K562 (cell line): ENCODE measurements at regions not wholly inside any gene's neighbourhood (a gene's known extent, or its start where the extent isn't known, plus 50 kb on each side); places are given as distances from the start of the nearest gene placed in this dataset.
A peak's percentile ranks its signal among the peaks of the same experiment; 100 is the strongest.
"Not testable (repeated sequence)": the region's sequence is repeated elsewhere in the genome, so short reads cannot be mapped to it uniquely, and the experiment has no call there.

Experiments used
- ATAC-seq: fragments of 200-7000 bp; cut with Tn5 transposase; 3 replicates; pipeline ENCODE4 v1.9.1; 2020; ENCODE audit warnings: moderate library complexity
- BruUV-seq: library from RNA; stranded (reverse); fragments of 400-500 nt; replicated peaks from 2 replicates; lab custom pipeline; 2021; lab: Mats Ljungman, UMichigan
- CTCF ChIA-PET: fragments of 300-600 bp; formaldehyde crosslinking; extraction: SDS; loops from one replicate; lab custom pipeline; 2021; ENCODE audit warnings: low intra/inter-chr PET ratio; lab: Yijun Ruan, JAX
- POLR2A ChIA-PET: fragments of 300-600, 350-650 bp; sonication (Branson Sonifier 250); formaldehyde crosslinking; extraction: SDS; loops from one replicate; lab custom pipeline; 2021; ENCODE audit warnings: antibody characterized with exemption, inconsistent platforms; lab: Yijun Ruan, JAX
- DNase-seq, 4 experiments: peaks; one replicate each; pipeline versions ENCODE4 v3.0.0 to v3.0.0-alpha.2; 2011 to 2018; ENCODE audit warnings: low spot score in 3 of 4, mixed read lengths in 3 of 4; ENCODE audit errors: extremely low read depth in 1 of 4
- FAIRE-seq: peaks from 2 replicates; lab custom pipeline; 2011; peaks lifted over from hg19 to GRCh38; lab: Jason Lieb, UNC
- H2AFZ ChIP-seq: 2 replicates; pipeline ENCODE4 v1.6.0; 2011; ENCODE audit warnings: low read depth, low read length, control low read depth, inconsistent platforms
- H3K27ac ChIP-seq: fragments of 200-600 bp; 3 replicates; pipeline ENCODE4 v1.8.0; 2011; ENCODE audit warnings: low read depth, mild to moderate bottlenecking, control low read depth, inconsistent platforms, low read length, moderate library complexity, mixed read lengths; ENCODE audit errors: extremely low read depth
- H3K27me3 ChIP-seq, 2 experiments: fragments of 300-600 bp in 1 of 2; 2 replicates in 1 of 2; 3 replicates in 1 of 2; pipeline versions ENCODE4 v1.6.0 to v1.8.0; 2011; ENCODE audit warnings: inconsistent platforms in 2 of 2, low read length in 2 of 2, mild to moderate bottlenecking in 1 of 2, mixed read lengths in 1 of 2, moderate library complexity in 1 of 2; ENCODE audit not compliant: control insufficient read depth in 2 of 2, insufficient read depth in 2 of 2
- H3K36me3 ChIP-seq: fragments of 300-600 bp; 3 replicates; pipeline ENCODE4 v1.8.0; 2011; ENCODE audit warnings: mild to moderate bottlenecking, low read length, inconsistent platforms; ENCODE audit not compliant: control insufficient read depth, insufficient read depth
- H3K4me1 ChIP-seq, 2 experiments: fragments of 200-600 bp in 1 of 2; replicated peaks in 1 of 2; 2 replicates in 1 of 2; 3 replicates in 1 of 2; pipeline versions ENCODE4 v1.5.1 to v1.8.0; 2011; ENCODE audit warnings: inconsistent platforms in 2 of 2, low read length in 2 of 2, mild to moderate bottlenecking in 1 of 2, mixed read lengths in 1 of 2, moderate library complexity in 1 of 2; ENCODE audit not compliant: control insufficient read depth in 2 of 2, insufficient read depth in 2 of 2
- H3K4me2 ChIP-seq: 2 replicates; pipeline ENCODE4 v1.6.1; 2011; ENCODE audit warnings: low read length, control low read depth, inconsistent platforms, mixed read lengths; ENCODE audit not compliant: insufficient read depth
- H3K4me3 ChIP-seq: fragments of 200-600 bp; sonication (generic), shearing (Covaris generic); 2 replicates; pipeline ENCODE4 v1.5.1; 2016; ENCODE audit warnings: control low read depth, inconsistent platforms
- H3K79me2 ChIP-seq: fragments of 200-600 bp; 3 replicates; pipeline ENCODE4 v1.8.0; 2011; ENCODE audit warnings: low read length, inconsistent platforms; ENCODE audit not compliant: control insufficient read depth, insufficient read depth
- H3K9ac ChIP-seq, 2 experiments: 2 replicates each; pipeline versions ENCODE4 v1.6.0 to v1.6.1; 2011; ENCODE audit warnings: low read depth in 2 of 2, low read length in 2 of 2, control low read depth in 1 of 2, inconsistent platforms in 1 of 2, mild to moderate bottlenecking in 1 of 2, mixed read lengths in 1 of 2; ENCODE audit not compliant: insufficient read depth in 1 of 2
- H3K9me1 ChIP-seq: one replicate; pipeline ENCODE4 v1.6.0; 2011; ENCODE audit warnings: inconsistent platforms, mild to moderate bottlenecking, low read length, moderate library complexity; ENCODE audit not compliant: control insufficient read depth, insufficient read depth
- H3K9me3 ChIP-seq: replicated peaks from 2 replicates; pipeline ENCODE4 v1.5.1; 2011; ENCODE audit warnings: low read depth, low read length, inconsistent platforms; ENCODE audit not compliant: control insufficient read depth, insufficient read depth
- H4K20me1 ChIP-seq: replicated peaks from 2 replicates; pipeline ENCODE4 v1.6.1; 2011; ENCODE audit warnings: low read length, inconsistent platforms, mixed read lengths; ENCODE audit not compliant: control insufficient read depth, insufficient read depth
- ARID2 ChIP-seq: fragments of 450-650 bp; IDR thresholded peaks from 2 replicates; pipeline ENCODE4 v1.6.1; 2017; ENCODE audit warnings: antibody characterized with exemption, mild to moderate bottlenecking
- BCOR ChIP-seq: fragments of 450-650 bp; IDR thresholded peaks from 2 replicates; pipeline ENCODE4 v1.6.1; 2016
- C11orf30 ChIP-seq: fragments of 450-650 bp; IDR thresholded peaks from 2 replicates; pipeline ENCODE4 v1.6.1; 2016; ENCODE audit warnings: low read depth, mild to moderate bottlenecking
- CREM ChIP-seq: IDR thresholded peaks from 2 replicates; pipeline ENCODE4 v1.6.1; 2014; ENCODE audit warnings: antibody characterized with exemption, low read depth
- KDM1A ChIP-seq, 2 experiments: fragments of 450-650 bp; IDR thresholded peaks; 2 replicates each; pipeline ENCODE4 v1.6.1; 2016; ENCODE audit warnings: mild to moderate bottlenecking in 2 of 2
- MAFF ChIP-seq: IDR thresholded peaks from 2 replicates; pipeline ENCODE4 v1.6.1; 2012; ENCODE audit warnings: low read length, improper control_type of control experiment
- MAFG ChIP-seq: fragments of 450-650 bp; conservative IDR thresholded peaks from 2 replicates; pipeline ENCODE4 v1.6.1; 2016; ENCODE audit warnings: missing genetic modification characterization, missing compliant biosample characterization
- MAFK ChIP-seq: IDR thresholded peaks from 2 replicates; pipeline ENCODE4 v1.6.1; 2011; ENCODE audit warnings: low read length, improper control_type of control experiment
- RBM25 ChIP-seq: fragments of 200-400 bp; formaldehyde crosslinking; IDR thresholded peaks from 2 replicates; pipeline ENCODE4 v1.6.1; 2018; ENCODE audit warnings: low read length, low read depth, moderate library complexity; ENCODE audit not compliant: severe bottlenecking
- SLC30A9 ChIP-seq: fragments of 250-450 bp; sonication (Bioruptor Pico); IDR thresholded peaks from 2 replicates; pipeline ENCODE4 v1.8.0; 2022; ENCODE audit warnings: mild to moderate bottlenecking, moderate library complexity
- SMARCA4 ChIP-seq: fragments of 450-650 bp; IDR thresholded peaks from 2 replicates; pipeline ENCODE4 v1.6.1; 2016
- SMARCA5 ChIP-seq: fragments of 450-650 bp; IDR thresholded peaks from 2 replicates; pipeline ENCODE4 v1.6.1; 2016
- SUPT5H ChIP-seq: fragments of 450-650 bp; IDR thresholded peaks from 2 replicates; pipeline ENCODE4 v1.6.1; 2016
- ZNF146 ChIP-seq: IDR thresholded peaks from one replicate; pipeline ENCODE4 v1.6.1; 2018; ENCODE audit warnings: missing compliant biosample characterization; ENCODE audit not compliant: unreplicated experiment
- ZNF316 ChIP-seq: fragments of 450-650 bp; IDR thresholded peaks from 2 replicates; pipeline ENCODE4 v1.6.1; 2016
- WGBS: fragments of 100-300 bp; shearing (Covaris generic); methylation state at CpG from one replicate; pipeline ENCODE4 v1.1.6; 2016; ENCODE audit warnings: low coverage, mixed read lengths; ENCODE audit not compliant: insufficient coverage; ENCODE audit errors: missing lambda C conversion rate; 5-methylcytosine and 5-hydroxymethylcytosine counted together
- in situ Hi-C: fragments of 300-500 bp; cut with MboI; formaldehyde crosslinking; loops from 4 replicates; pipeline ENCODE4 v1.15.0; 2018; ENCODE audit warnings: inconsistent platforms, mixed read lengths
- intact Hi-C: fragments of 100-400 bp; cut with micrococcal nuclease; formaldehyde crosslinking; loops from 2 replicates; pipeline ENCODE4 v1.14.2; 2022

DNA sequence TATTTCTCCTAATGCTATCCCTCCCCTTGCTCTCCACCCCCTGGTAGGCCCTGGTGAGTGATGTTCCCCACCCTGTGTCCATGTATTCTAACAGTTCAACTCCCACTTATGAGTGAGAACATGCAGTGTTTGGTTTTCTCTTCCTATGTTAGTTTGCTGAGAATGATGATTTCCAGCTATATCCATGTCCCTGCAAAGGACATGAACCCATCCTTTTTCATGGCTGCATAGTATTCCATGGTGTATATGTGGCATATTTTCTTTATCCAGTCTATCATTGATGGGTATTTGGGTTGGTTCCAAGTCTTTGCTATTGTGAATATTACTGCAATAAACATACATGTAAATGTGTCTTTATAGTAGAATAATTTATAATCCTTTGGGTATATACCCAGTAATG lies 540.3 kb downstream of the TMTC2 start:
- CTCF ChIA-PET, BruUV-seq, intact Hi-C loops, H3K27me3 ChIP-seq, H2AFZ ChIP-seq, H3K4me1 ChIP-seq, H4K20me1 ChIP-seq, ATAC-seq: not testable (repeated sequence)
- TF ChIP-seq BCOR (0 out of 2 replicates have a peak, but pooled peaks have one; percentile 47), RBM25 (peak; percentile 63), SMARCA5 (0 out of 2 replicates have a peak, but pooled peaks have one; percentile 32), KDM1A (IDR thresholded peaks at IDR 0.05) (peak in 1 of 2 experiments; percentile 26; a peak in 1 of 4 replicates), ZNF146 (peak; percentile 97)
- TF ChIP-seq, all 486 proteins: peak for 5; not testable (repeated sequence) for 481
- H3K9me3 ChIP-seq, H3K4me2 ChIP-seq, H3K27ac ChIP-seq, H3K36me3 ChIP-seq, H3K4me3 ChIP-seq, in situ Hi-C loops, POLR2A ChIA-PET, DNase-seq, H3K9ac ChIP-seq, H3K79me2 ChIP-seq, H3K9me1 ChIP-seq, FAIRE-seq: not testable (repeated sequence)

DNA sequence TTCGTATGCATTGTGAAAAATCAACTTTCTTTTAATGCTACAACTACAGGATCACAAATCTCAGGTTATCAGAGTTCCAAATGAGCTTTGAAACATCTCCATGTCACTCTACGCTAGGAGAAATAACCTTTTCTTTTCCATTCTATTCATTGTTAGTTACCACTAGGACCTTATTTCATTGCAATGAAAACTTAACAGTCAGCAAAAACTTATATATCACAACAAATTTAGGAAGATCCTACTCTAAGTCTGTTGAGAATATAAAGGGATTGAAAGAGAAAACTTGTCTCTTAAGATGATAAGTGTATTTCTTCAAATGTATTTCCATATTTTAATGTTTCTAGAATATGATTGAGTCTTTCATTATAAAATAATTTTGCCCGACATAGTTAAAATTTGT lies 539.1 kb downstream of the TMTC2 start:
- H3K9me1 ChIP-seq: no peaks in the 10 kb centered on the region
- H3K9me3 ChIP-seq: no peaks in the 10 kb centered on the region
- no peaks in the 10 kb centered on the region for H3K79me2 ChIP-seq
- no peaks in the 10 kb centered on the region for H3K36me3 ChIP-seq
- no peaks in the 10 kb centered on the region for H3K4me1 ChIP-seq
- in situ Hi-C loops (no loop called here), intact Hi-C loops (no loop called here)
- POLR2A ChIA-PET: no interaction called here
- no TSS peak for BruUV-seq
- H3K4me2 ChIP-seq: no peak overlapping the region
- H3K9ac ChIP-seq: no peak overlapping the region
- DNase-seq (no peak), ATAC-seq (no peak), FAIRE-seq (no peak)
- TF ChIP-seq MAFK (peak; percentile 49; the same call in 1 of the 2 replicates), C11orf30 (peak; percentile 70; the same call in 1 of the 2 replicates), SMARCA4 (no peak), SUPT5H (no peak), ARID2 (no peak), SLC30A9 (no peak), MAFG (tag) (peak; percentile 45; the same call in 1 of the 2 replicates), MAFF (peak; percentile 53; the same call in 1 of the 2 replicates), CREM (no peak), ZNF316 (peak; percentile 88)
- H3K27ac ChIP-seq: no peak overlapping the region
- no peaks in the 10 kb centered on the region for H3K27me3 ChIP-seq
- CTCF ChIA-PET: no interaction called here
- no peaks in the 10 kb centered on the region for H4K20me1 ChIP-seq
- no peak overlapping the region for H3K4me3 ChIP-seq
- H2AFZ ChIP-seq: no peak overlapping the region
- 56% methylated on average over 3 of the region's 3 CpGs for WGBS
